Hematopoietic multipotent progenitor cell treated with erythropoietin and hydrocortisone succinate and interleukin-3 and kit ligand, for 6 days (in vitro differentiated cells): ENCODE measurements at regions not wholly inside any gene's neighbourhood (a gene's known extent, or its start where the extent isn't known, plus 50 kb on each side); places are given as distances from the start of the nearest gene placed in this dataset.

Source experiments
- DNase-seq: peaks from one replicate; pipeline ENCODE4 v3.0.0-alpha.2; 2015

DNA sequence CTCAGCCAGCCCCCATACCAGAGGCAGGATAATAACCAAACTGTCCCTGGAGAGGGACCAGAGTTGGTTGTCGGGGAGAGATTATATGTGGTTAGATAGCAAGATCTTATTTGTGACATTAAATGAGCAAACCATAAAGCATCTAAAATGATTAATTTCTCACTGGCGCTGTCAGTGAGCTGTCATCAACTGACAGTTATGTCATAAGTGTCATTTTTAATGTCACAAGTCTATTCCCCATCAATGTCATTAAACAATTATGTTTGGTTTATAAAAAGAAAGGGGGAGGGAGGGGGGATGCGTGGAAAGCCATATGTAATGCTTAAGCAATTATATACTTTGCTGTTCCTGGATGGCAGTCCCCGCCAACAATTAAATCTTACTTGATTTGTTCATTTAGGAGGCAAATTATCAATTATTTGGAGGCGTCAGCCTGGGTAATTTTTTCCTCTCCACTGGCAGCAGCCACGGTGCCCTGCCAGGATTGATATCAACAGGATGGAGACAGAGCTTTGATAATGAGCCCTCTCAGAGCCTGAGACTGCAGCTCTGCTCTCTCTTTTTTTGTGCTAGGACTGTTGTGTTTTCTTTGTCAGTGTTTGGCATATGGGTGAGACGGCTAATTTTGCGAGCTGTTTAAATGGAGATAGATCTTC is 333.6 kb upstream of the CAMK1G start:
- DNase-seq = no peak

DNA sequence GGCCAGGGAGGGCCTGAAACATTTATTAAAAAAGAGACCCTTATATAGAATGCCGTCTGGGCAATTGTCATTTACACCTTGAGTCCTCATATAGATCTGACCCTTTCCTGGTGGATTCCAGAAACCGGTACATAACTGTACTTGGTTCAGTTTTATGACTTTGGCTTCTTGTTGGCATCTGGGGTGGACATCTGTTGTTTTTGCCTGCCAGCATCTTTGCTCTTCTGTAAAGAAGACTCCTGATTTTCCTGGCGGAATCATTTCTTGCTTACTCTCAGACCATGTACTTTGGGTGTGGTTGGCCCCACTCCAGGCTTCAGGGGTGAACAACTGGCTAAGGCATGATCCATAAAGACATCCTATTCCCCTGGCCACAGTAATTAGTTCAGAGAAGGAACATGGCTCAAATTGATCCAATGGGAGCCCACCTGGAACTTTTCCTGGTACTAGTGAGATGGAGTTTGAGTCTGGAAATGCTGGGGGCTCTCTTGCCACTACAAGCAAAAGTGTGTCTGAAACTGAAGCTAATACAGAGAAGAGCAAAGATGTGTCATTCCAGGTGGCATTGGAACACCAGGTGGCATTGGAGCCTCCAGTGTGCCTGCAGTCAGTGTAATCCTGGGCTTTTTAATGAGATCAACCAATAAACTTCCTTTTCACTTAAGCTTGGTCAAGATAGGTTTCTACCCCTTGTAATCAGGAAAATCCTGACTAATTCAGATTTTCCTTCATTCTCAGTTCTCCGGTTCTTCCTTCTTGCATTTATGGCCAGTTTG is 332.5 kb upstream of the CAMK1G start:
- DNase-seq = no peak

DNA sequence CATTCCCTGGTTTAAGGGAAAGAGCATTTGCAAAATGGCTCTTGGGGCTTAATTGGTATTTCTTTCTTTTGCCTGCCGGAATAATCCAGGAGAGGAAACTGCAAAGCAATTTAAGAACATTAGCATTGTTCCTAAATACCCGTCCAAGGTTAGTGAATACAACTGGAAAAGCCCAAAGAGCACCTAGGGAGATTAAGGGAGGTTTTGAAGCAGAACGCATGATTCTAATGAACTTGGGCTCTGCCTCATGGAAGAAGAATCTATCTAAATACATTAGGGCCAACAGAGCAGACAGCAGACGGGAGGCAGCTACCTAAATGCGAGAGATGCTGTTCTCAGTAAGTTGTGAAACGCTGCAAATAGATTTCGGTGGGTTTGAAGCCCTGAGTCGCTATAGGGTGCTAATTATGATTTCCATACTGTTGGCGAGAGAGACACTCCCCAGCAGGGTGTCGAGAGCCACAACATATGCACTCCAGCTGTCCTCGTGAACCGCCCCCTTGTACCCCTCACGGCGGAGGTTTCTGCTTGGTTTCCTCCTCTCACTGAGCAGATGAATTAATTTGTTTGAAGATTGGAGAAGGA is 326.7 kb upstream of the CAMK1G start:
- DNase-seq = no peak

DNA sequence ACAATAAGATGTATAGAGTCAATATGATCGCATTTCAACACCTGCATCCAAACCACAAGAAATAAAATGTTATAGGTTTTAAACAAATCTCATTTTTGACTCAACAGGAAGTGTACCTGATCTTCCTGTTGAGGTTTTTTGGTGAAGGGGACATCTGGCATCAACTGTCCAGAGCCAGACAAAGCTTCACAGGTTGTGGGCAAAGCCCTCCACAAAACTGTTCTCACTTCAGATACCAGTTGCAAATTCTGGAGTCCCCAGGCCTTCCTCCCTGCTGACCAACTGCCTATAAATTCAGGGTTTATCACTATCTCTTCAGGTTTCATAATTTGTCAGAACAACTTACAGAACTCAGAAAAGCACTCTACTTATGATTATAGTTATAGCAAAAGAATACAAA is 326.1 kb upstream of the CAMK1G start:
- DNase-seq = no peak

DNA sequence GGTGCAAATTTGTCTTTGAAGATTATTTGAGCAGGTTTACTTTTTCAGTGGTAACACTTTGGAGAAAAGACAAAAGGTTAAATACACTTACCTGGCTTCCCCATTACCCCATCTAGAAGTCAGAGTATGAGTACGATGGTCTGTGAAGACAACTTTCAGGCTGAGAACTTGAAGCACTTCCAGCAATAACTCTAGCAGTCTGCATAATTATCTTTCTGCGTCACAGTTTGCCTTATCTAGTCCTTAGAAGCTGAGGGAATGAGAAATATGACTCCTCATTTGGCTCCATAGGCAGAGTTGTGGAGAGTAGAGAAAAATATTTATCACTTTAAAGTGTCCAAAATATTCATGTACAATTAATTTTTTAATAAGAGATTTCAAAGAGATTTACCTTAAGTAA is 323.4 kb upstream of the CAMK1G start:
- no peak for DNase-seq

DNA sequence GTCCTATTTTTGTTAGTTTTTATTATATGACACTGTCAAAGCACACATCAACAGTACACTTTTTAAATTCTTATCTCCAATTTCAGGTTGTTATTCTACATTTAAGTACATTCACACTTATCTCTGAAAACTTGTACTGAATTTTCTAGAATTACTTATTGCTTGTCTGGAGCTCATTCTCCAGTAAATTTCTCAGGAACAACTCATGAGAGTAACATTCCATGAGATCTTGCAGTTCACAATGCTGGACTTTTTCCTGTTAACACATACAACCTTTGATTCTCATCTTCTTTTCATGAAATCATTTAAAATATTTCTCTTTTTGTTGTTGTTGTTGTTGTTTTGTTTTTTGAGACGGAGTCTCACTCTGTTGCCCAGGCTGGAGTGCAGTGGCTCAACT is 320.9 kb upstream of the CAMK1G start:
- DNase-seq = no peak

DNA sequence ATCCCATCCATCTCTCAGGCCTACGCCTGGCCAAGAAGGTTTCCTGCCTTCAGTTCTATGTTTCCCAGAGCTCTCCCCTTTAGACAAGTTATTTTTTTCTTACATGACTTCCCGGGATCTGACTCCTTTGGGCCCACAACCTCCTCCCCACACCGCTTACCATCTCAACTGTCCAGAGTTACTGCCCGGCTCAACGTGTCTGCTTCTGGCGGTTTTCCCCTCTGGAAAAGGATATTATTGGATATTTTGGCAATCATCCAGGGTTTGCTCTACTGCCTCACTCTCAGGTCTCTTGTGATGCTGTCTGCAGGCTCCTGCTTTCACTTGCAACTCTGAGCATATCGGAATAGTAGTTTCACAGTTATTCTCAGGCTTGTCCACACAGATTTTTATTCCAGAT is 318.2 kb upstream of the CAMK1G start:
- DNase-seq = no peak

DNA sequence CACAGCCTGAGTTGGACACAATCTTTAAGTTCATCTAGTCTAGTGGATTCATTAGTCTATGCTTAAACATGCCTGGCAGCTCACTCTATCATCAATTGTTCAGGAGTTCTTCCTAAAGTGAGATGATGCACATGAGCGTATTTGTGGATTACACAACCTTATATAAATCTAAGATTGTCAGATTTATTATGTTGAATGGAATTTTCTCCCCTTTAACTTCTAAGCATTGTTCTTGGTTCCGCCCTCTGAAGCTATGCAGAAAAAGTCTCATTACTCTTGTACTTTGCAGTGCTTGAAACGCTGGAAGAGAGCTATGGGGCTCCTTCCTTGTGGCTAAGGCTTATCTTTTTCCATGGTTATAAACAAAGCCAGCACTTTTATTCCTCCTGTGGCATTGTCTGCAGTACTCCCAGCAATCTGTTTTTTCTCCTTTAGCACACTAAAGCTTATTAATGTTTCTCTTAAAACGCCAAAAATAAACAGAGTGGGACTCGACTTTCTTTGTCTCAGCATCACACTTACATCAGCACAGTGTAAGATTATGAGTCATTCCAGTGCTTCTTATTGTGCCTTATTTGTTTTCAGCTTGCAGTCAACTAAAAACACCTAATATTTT is 316.8 kb upstream of the CAMK1G start:
- no peak for DNase-seq

DNA sequence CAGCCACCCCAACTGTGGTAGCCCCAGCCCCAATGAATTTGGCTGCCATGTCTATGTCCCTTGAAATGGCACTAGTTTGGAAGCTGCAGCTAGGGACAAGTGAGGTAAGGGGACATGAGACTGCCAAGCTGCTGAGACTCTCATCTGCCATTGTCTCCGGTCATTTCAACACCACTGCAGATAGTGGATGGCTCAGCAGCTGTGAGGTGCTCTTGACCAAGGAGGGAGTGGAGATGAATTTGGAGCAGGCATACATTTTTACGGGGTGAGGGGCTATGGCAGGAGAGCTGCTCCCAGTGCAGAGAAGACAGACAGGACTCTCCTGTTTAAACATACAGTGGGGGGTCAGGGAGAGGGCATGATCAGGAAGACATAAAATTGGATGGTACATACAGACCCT is 315.5 kb upstream of the CAMK1G start:
- DNase-seq = no peak

DNA sequence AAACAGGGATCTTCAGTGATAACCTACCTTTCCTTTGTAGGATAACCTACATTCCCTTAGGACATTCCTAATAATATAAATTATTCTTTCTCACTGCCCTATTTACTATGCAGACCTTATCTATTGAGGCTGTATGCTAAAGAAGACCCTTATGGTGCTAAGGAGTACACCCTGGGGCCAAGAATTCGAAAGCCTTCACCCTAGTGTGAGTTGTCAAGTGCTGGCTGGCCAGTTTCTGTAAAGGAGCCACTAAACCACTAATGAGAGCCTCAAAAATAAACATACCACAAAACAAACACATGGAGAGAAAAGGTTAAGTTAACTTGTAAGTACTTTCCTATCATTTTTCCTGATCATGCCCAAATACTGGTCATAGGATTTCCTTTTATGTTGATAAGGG is 315.0 kb upstream of the CAMK1G start:
- DNase-seq = no peak

DNA sequence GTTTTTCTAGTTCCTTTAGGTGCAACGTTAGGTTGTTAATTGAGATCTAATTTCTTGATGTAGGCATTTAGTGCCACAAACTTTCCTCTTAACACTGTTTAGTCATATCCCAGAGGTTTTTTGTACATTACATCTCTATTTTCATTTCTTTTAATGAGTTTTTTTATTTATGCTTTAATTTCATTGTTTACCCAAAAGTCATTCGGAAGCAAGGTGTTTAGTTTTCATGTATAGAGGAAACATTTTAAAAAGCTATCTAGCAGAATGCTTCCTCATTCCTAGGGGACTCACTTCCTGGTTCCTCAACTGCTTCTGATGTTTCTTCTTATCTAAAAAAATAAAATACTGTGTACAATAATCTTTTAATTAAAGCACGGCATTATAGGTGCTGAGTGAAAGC is 307.2 kb upstream of the CAMK1G start:
- DNase-seq = no peak

DNA sequence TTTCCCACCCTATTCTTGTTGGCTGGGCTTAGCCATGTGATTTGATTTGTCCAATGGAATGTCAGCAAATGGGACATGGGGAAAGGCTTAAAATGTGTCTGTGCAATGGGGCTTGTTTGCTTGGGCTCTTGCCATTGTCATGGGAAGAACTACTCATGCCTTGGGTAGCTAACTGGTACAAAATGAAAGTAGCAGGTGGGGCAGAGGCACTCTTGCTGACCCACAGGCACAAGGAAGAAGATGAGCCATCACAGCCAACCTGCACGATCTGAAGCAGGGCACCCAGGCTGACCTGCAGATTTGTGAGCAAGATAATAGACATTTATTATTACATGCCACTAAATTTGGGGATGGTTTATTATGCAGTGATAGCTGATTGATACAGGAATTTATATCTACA is 305.9 kb upstream of the CAMK1G start:
- no peak for DNase-seq

DNA sequence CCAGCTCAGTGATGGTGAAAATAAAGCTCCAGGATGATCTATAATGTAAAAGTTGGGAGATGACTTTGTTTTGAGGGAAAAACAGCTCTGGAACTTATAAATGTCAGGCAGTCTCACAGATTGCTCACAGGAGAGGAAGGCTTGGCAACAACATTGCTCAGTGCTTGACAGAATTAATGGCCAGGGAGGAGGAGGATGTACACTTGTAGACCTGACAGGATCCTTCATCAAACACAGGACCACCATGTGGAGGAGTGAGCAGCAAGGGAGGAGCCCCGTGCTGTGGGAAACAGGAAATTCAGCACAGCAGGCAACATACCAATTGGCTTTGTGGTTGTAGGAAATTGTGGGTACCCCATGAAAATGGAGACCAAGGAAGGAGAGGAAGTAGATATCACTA is 291.8 kb upstream of the CAMK1G start:
- DNase-seq = no peak

DNA sequence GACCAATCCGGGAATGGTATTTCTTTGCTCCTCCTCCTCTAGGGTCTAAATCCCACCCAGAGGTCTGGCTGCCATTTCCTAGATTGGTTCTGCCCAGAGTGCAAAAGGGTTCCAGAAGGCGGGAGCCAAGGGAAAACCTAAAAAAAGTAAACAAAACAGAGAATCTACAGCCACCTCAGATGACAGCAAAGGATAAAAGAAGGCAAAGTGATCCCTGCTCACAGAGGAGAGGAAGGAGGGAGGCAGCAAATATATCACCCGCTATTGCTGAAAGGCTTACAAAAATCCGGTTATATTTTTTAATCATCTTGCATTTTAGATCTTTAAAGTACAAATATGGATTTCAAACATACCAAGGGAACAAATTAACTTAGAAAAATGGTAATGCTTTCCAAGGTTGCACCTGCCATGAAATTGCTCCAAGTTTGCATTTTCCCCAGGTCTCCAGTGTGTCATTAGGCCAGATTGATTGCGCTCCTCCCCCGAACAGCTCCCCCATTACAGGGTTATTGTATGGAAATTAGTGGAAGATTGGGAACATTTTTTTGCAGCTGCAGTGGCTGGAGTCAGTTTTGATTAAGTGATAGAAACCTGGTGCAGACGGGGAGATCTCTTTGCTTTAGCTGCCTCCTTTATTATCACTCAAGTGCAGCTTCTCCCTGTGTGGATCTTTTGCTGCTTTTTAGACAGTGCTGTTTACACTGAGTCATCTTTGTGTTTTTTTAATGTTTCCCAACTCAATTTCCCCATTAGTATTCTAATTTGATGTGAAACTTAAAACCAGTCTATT is 280.5 kb upstream of the CAMK1G start:
- no peak for DNase-seq

DNA sequence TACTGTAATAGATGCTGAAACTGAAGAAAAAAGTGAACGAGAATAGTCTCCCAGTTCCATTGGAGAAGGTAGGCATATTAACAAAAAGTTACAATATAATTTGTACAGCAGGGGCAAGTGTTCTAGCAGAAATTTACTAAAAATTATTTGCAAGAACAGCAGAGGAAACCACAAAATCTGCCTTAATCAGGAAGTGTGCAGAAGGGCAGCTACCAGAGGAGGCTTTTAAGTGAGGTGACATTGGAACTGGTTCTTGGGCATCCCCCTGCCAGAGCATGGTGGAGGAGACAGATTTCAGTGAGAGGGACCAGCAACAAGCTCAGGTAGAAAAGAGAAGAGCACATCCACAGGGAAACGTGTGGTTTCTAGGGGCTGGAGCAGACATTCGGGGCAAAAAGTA is 279.3 kb upstream of the CAMK1G start:
- DNase-seq = no peak

DNA sequence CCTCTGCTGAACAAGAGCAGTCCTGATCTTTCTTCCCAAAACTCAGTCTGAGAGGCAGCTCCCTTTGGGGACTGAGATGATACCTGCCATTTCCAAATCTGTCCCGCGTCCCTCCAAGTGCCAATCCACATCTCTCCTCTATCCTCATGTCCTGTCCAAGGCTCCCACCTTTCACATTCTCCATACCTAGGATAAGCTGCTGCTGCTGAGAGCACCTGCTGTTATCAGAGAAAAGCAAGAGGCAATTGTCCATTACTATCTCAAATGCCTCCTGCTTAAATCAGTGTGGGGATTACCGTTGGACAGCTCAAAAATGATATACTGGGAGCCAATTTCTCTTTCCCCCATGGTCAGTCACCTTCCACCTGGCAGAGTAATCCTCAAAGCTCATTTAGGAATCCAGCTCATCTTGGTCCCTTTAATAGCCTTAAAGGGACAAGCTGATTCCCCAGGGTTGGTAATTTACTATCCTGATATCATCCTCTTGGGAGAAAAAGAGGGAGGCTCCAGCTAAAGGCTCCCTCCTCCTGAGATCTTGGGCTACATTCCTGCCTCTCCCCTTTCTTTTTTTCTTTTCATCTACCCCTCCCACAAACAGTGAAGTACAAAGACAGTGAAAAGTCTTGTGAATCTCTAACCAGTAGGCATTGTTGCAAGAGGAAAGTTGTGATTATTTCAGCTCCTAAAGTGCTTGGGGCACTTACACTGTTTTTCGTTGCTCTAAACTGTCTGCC is 278.1 kb upstream of the CAMK1G start:
- DNase-seq = no peak

DNA sequence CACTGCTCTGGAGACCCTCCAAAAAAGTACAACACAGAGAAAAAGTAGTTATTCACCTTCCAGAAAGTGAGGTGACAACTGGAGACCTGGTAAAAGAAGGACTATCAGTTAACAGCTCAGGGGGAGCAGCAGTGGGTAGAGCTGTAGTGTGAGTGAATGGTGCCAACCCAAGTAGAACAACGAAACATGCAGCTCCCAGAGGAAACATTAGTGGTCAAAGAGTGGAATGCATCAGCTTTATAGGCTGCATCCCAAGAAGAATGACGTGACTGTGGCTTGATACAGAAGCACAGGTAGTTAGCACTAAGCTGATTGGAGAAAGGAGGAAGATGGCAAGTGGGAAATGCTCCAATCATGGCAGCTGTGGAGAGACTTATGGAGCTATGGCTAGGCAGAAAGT is 275.7 kb upstream of the CAMK1G start:
- DNase-seq = no peak

DNA sequence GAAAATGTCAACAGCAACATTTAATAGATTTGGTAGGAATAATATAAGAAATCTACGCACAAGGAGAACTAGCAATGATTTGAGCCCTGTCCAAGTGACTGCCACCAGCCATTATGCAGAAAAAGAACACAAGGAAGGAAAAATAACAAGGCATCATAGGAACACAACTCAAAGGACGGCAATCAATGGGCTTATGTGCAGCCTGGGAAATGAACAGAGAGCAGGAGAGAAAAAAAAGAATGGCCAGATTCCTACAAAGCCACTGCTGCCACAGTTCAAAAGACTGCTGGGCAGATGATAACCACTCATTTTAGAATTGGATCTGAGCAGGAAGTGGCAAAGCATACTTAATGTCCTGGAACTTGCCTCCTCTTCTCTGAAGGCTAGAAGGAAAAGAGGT is 274.3 kb upstream of the CAMK1G start:
- DNase-seq = no peak

DNA sequence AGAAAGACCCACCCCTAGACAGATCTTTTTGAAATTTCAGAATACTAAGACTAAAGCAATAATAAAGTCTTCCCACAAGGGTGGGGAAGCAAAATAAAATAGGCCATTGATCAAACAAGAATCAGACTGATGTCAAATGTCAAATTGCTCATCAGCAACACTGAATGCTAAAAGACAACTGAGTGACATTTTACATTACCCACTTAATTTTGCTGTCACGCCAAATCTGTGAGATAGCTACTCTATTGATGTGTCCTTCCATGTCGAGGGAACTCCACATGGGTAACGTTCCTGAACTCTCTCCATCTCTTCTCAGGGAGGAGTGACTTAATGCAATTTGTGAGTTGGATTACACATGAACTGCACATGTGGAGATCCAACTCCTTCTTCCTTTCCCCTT is 271.7 kb upstream of the CAMK1G start:
- no peak for DNase-seq

DNA sequence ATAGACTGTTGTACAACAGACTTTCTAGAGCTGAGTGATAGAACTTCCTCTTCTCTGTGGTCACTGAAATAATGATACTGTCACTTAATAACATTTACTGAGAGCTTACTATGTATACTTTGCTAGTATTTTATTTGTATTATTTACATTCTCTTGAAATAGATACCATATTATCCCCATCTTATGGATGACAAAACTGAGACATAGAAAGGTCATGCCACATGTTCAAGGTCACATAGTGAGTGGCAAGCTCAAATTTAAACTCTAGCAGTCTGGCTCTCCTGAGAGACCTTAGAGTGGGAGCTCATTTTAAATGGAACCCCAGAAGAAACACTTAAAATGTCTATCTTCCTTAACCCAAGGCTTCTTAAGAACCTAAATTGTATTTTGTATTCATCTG is 266.6 kb upstream of the CAMK1G start:
- DNase-seq = no peak

DNA sequence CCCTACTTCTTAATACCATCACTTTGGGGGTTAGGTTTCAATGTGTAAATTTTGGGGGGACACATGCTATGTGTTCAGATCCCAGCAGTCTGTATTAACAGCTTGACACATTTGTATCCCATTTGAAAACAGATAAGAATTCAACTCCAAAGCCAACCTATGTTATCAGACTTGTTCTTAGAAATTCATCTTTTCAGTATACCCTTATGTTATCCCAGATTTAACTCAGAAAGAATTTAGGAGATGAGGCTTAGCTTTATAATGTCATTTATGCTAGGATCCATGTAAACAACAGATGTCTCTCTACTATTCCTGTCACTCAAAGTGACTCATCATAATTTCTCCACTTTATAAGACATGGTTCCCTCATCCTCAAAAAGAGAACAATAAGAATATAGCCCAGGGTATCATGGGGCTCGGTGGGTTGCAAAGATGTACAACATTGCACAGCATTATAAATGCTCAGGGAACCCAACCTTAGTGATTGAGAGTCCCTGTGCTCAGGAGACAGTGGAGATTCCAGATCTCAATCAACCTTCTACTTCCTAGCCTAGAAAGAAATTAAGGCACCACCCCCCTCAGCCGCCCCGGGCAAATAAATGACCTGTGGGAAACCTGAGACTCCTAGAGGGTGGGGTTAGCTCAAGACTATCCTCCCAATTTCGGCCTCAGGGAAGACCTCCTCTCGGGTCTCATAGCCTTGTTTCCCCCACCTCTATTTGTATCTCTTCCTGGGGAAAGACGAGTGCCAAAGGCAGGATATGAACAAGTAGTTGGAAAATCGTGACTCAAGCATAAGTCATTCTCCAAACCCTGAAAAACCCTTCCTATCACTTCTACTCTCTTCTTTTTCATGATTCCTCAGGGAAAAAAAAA is 265.1 kb upstream of the CAMK1G start:
- DNase-seq = no peak

DNA sequence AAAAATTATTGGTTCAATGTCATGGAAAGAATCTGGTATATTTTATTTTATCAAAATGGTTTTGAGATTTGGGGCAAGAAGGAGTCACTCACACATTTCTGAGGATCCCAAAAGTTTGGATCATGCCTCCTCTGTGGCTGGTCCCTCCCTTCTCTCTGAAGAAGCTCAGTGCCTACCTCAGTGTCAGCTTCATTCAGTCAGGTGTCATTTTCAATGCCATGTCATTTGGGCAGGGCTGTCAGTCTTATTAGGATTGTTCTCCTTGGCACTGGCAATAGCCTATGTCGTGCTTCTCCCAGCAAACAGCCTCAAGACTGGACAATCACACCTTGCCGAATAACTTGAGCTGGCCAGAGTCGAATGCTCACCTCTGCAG is 264.5 kb upstream of the CAMK1G start:
- DNase-seq = no peak
